Medulla oblongata (tissue), 1 donor: ENCODE measurements at regions not wholly inside any gene's neighbourhood (a gene's known extent, or its start where the extent isn't known, plus 50 kb on each side); places are given as distances from the start of the nearest gene placed in this dataset.
"Not testable (repeated sequence)": the region's sequence is repeated elsewhere in the genome, so short reads cannot be mapped to it uniquely, and the experiment has no call there.

Source experiments
- DNase-seq: peaks from one replicate; pipeline ENCODE4 v3.0.0-alpha.2; 2015; ENCODE audit errors: extremely low spot score

GRCh38 chr16:49940464-49941224 lies 84.4 kb upstream of the CNEP1R1 start:
- no peak for DNase-seq

- DNase-seq: no peak
These were observed 80.8 kb upstream of the CNEP1R1 start for GRCh38 chr16:49944221-49944620.

GRCh38 chr16:49947907-49948678 lies 76.9 kb upstream of the CNEP1R1 start:
- no peak for DNase-seq

GRCh38 chr16:49951574-49952195 lies 73.3 kb upstream of the CNEP1R1 start:
- DNase-seq: no peak

- DNase-seq: no peak
These were observed 72.6 kb upstream of the CNEP1R1 start for GRCh38 chr16:49952386-49952785.

GRCh38 chr16:49953090-49953489 lies 71.9 kb upstream of the CNEP1R1 start:
- no peak for DNase-seq

- DNase-seq: no peak
These were observed 69.2 kb upstream of the CNEP1R1 start for GRCh38 chr16:49955858-49956257.

- DNase-seq: no peak
These were observed 68.1 kb upstream of the CNEP1R1 start for GRCh38 chr16:49956915-49957314.

GRCh38 chr16:49958448-49958847 lies 66.6 kb upstream of the CNEP1R1 start:
- no peak for DNase-seq

GRCh38 chr16:49959552-49960277 lies 65.3 kb upstream of the CNEP1R1 start:
- no peak for DNase-seq

GRCh38 chr16:49961089-49961488 lies 63.9 kb upstream of the CNEP1R1 start:
- DNase-seq: no peak

- DNase-seq: not testable (repeated sequence)
These were observed 62.5 kb upstream of the CNEP1R1 start for GRCh38 chr16:49962566-49962965.

GRCh38 chr16:49964316-49964715 lies 60.7 kb upstream of the CNEP1R1 start:
- no peak for DNase-seq

- no peak for DNase-seq
These were observed 60.1 kb upstream of the CNEP1R1 start for GRCh38 chr16:49964973-49965372.

- DNase-seq: no peak
These were observed 57.9 kb upstream of the CNEP1R1 start for GRCh38 chr16:49967012-49967559.

GRCh38 chr16:49969091-49970030 lies 55.7 kb upstream of the CNEP1R1 start:
- DNase-seq: no peak

GRCh38 chr16:49970797-49971431 lies 54.1 kb upstream of the CNEP1R1 start:
- DNase-seq: no peak

- no peak for DNase-seq
These were observed 52.7 kb upstream of the CNEP1R1 start for GRCh38 chr16:49972280-49972679.

- no peak for DNase-seq
These were observed 52.1 kb upstream of the CNEP1R1 start for GRCh38 chr16:49972961-49973360.
